Caco-2 (cell line): ENCODE measurements at regions not wholly inside any gene's neighbourhood (a gene's known extent, or its start where the extent isn't known, plus 50 kb on each side); places are given as distances from the start of the nearest gene placed in this dataset.

Experiments
- BruUV-seq: library from RNA; stranded (reverse); fragments of 400-500 nt; replicated peaks from 2 replicates; lab custom pipeline; 2021; lab: Mats Ljungman, UMichigan
- CTCF ChIA-PET: fragments of 300-600 bp; sonication (Branson Sonifier 250); formaldehyde crosslinking; loops from one replicate; lab custom pipeline; 2022; ENCODE audit warnings: antibody characterized with exemption; lab: Charles Lee
- POLR2A ChIA-PET: fragments of 300-600 bp; sonication (Branson Sonifier 250); formaldehyde crosslinking; loops from one replicate; lab custom pipeline; 2022; ENCODE audit warnings: antibody characterized with exemption; lab: Charles Lee
- DNase-seq, 2 experiments: peaks; one replicate each; pipeline versions ENCODE4 v3.0.0 to v3.0.0-alpha.2; 2020 to 2022
- H3K27me3 ChIP-seq: replicated peaks from 2 replicates; pipeline ENCODE4 v1.6.0; 2011; ENCODE audit warnings: low read length; ENCODE audit not compliant: control insufficient read depth, insufficient read depth
- H3K36me3 ChIP-seq: 2 replicates; pipeline ENCODE4 v1.5.1; 2011; ENCODE audit warnings: low read length; ENCODE audit not compliant: control insufficient read depth, insufficient read depth
- H3K4me1 ChIP-seq: fragments of 250-450 bp; sonication (Bioruptor Pico); 2 replicates; pipeline ENCODE4 v1.5.1; 2020; ENCODE audit warnings: mild to moderate bottlenecking
- H3K4me3 ChIP-seq: 2 replicates; pipeline ENCODE4 v1.5.1; 2011; ENCODE audit warnings: low read depth, mild to moderate bottlenecking, control low read depth, low read length
- H3K9me3 ChIP-seq: fragments of 250-450 bp; sonication (Bioruptor Pico); 2 replicates; pipeline ENCODE4 v1.5.1; 2020; ENCODE audit warnings: mild to moderate bottlenecking, moderate library complexity
- H3K27ac Mint-ChIP-seq: one replicate; pipeline ENCODE4 v1.8.0; 2022; ENCODE audit warnings: mixed read lengths; ENCODE audit not compliant: unreplicated experiment
- H3K27me3 Mint-ChIP-seq: one replicate; pipeline ENCODE4 v1.8.0; 2022; ENCODE audit warnings: mixed read lengths; ENCODE audit not compliant: insufficient read depth, unreplicated experiment
- H3K36me3 Mint-ChIP-seq: one replicate; pipeline ENCODE4 v1.8.0; 2022; ENCODE audit warnings: mild to moderate bottlenecking, mixed read lengths; ENCODE audit not compliant: insufficient read depth, unreplicated experiment
- H3K4me1 Mint-ChIP-seq: one replicate; pipeline ENCODE4 v1.8.0; 2022; ENCODE audit warnings: low read depth, mixed read lengths; ENCODE audit not compliant: unreplicated experiment
- H3K4me3 Mint-ChIP-seq: one replicate; pipeline ENCODE4 v1.8.0; 2022; ENCODE audit warnings: mild to moderate bottlenecking, moderate library complexity, mixed read lengths; ENCODE audit not compliant: unreplicated experiment
- H3K9me3 Mint-ChIP-seq: one replicate; pipeline ENCODE4 v1.8.0; 2022; ENCODE audit warnings: mixed read lengths; ENCODE audit not compliant: unreplicated experiment
- intact Hi-C: fragments of 100-400 bp; cut with micrococcal nuclease; formaldehyde crosslinking; loops from one replicate; pipeline ENCODE4 v1.10.0; 2022; ENCODE audit not compliant: unreplicated experiment
- TF ChIP-seq, protein P1 (sequence below), 2 experiments: fragments of 200-600 bp in 1 of 2; IDR thresholded peaks; 1 replicate in 1 of 2; 2 replicates in 1 of 2; pipeline versions ENCODE4 v1.5.1 to v1.8.0; 2011 to 2022; ENCODE audit warnings: antibody characterized with exemption in 1 of 2, control low read depth in 1 of 2, inconsistent platforms in 1 of 2, low read depth in 1 of 2, low read length in 1 of 2, mild to moderate bottlenecking in 1 of 2, moderate library complexity in 1 of 2; ENCODE audit not compliant: insufficient read depth in 1 of 2, severe bottlenecking in 1 of 2, unreplicated experiment in 1 of 2

DNA sequence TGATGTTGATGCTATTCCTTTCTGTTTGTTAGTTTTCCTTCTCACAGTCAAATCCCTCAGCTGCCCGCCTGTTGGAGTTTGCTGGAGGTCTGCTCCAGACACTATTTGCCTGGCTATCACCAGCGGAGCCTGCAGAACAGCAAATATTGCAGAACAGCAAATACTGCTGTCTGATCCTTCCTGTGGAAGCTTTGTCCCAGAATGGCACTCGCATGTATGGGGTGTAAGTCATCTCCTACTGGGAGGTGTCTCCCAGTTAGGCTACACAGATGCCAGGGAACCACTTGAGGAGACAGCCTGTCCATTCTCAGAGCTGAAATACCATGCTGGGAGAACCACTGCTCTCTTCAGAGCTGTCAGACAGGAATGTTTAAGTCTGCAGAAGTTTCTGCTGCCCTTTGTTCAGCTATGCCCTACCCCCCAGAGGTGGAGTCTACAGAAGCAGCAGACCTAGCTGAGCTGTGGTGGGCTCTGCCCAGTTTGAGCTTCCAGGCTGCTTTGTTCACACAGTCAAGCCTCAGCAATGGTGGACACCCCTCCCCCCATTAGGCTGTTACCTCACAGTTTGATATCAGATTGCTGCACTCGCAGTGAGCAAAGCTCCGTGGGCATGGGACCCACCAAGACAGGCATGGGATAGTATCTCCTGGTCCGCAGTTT is 74.9 kb downstream of the SPIN3 start:
- peaks cover 18% of the 10 kb centered on the region for H3K9me3 Mint-ChIP-seq

DNA sequence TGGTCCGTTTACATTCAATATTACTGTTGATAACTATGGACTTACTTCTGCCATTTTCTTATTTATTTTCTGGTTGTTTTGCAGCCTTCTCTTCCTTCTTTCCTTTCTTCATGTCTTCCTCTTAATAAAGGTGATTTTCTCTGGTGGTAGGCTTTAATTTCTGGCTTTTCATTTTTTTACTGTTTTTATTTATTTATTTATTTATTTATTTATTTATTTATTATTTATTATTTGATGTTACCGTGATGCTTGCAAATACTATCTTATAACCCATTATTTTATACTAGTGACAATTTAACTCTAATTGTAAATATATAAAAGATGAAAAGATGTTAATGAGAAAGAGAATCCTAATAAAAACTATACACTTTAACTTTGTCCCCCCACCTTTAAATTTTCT is 112.8 kb downstream of the SPIN3 start:
- BruUV-seq: no TSS peak
- Mint-ChIP-seq H3K27me3 (no peaks in the 10 kb centered on the region), H3K4me1 (no peaks in the 10 kb centered on the region), H3K27ac (no peak overlapping the region), H3K9me3 (no peaks in the 10 kb centered on the region), H3K36me3 (no peaks in the 10 kb centered on the region), H3K4me3 (no peak overlapping the region)
- ChIA-PET CTCF (no interaction called here), POLR2A (no interaction called here)
- TF ChIP-seq, protein P1, sequence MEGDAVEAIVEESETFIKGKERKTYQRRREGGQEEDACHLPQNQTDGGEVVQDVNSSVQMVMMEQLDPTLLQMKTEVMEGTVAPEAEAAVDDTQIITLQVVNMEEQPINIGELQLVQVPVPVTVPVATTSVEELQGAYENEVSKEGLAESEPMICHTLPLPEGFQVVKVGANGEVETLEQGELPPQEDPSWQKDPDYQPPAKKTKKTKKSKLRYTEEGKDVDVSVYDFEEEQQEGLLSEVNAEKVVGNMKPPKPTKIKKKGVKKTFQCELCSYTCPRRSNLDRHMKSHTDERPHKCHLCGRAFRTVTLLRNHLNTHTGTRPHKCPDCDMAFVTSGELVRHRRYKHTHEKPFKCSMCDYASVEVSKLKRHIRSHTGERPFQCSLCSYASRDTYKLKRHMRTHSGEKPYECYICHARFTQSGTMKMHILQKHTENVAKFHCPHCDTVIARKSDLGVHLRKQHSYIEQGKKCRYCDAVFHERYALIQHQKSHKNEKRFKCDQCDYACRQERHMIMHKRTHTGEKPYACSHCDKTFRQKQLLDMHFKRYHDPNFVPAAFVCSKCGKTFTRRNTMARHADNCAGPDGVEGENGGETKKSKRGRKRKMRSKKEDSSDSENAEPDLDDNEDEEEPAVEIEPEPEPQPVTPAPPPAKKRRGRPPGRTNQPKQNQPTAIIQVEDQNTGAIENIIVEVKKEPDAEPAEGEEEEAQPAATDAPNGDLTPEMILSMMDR (IDR thresholded peaks at IDR 0.05; ENCODE audit: insufficient read depth in 1 of 2, low read depth in 1 of 2, low read length in 1 of 2, severe bottlenecking in 1 of 2, unreplicated experiment in 1 of 2): no peak
- H3K4me1 ChIP-seq: no peaks in the 10 kb centered on the region
- DNase-seq: no peak
- H3K4me3 ChIP-seq: no peak overlapping the region
- H3K36me3 ChIP-seq: no peaks in the 10 kb centered on the region
- no peaks in the 10 kb centered on the region for H3K9me3 ChIP-seq
- intact Hi-C loops: no loop called here
- no peaks in the 10 kb centered on the region for H3K27me3 ChIP-seq

More for the DNA sequence above, 74.9 kb downstream of the SPIN3 start:
- H3K4me1 Mint-ChIP-seq: peaks cover 8% of the 10 kb centered on the region
- H3K36me3 Mint-ChIP-seq: no peaks in the 10 kb centered on the region
- H3K4me3 Mint-ChIP-seq: no peak overlapping the region
- Histone ChIP-seq H3K9me3 (no peaks in the 10 kb centered on the region), H3K36me3 (no peaks in the 10 kb centered on the region), H3K27me3 (no peaks in the 10 kb centered on the region), H3K4me3 (no peak overlapping the region), H3K4me1 (no peaks in the 10 kb centered on the region)
- no peaks in the 10 kb centered on the region for H3K27me3 Mint-ChIP-seq
- no peak overlapping the region for H3K27ac Mint-ChIP-seq
- TF ChIP-seq, protein P1 (IDR thresholded peaks at IDR 0.05; ENCODE audit: insufficient read depth in 1 of 2, low read depth in 1 of 2, low read length in 1 of 2, severe bottlenecking in 1 of 2, unreplicated experiment in 1 of 2): no peak
- ChIA-PET POLR2A (no interaction called here), CTCF (no interaction called here)
- BruUV-seq: no TSS peak
- intact Hi-C loops: no loop called here
- peak in 1 of 2 experiments; percentile 12 for DNase-seq
